GM12892 (cell line): ENCODE measurements at regions not wholly inside any gene's neighbourhood (a gene's known extent, or its start where the extent isn't known, plus 50 kb on each side); places are given as distances from the start of the nearest gene placed in this dataset.

Experiments used
- POLR2A ChIP-seq: IDR thresholded peaks from 2 replicates; pipeline ENCODE4 v1.6.1; 2011; ENCODE audit warnings: low read depth, low read length, control low read depth
- POLR2AphosphoS5 ChIP-seq: IDR thresholded peaks from 2 replicates; pipeline ENCODE4 v1.6.1; 2011; ENCODE audit warnings: low read depth, low read length, control low read depth
- TAF1 ChIP-seq: IDR thresholded peaks from 2 replicates; pipeline ENCODE4 v1.6.1; 2011; ENCODE audit warnings: low read depth, mild to moderate bottlenecking, control low read depth, low read length, borderline replicate concordance

- TF ChIP-seq POLR2A (no peak), POLR2AphosphoS5 (no peak), TAF1 (no peak)
Measured at GRCh38 chr2:156800781-156801361, 364.7 kb downstream of the GPD2 start.
